NCI-H526 treated with DMSO at 0.1 percent for 48 hours (cell line): ENCODE measurements at regions not wholly inside any gene's neighbourhood (a gene's known extent, or its start where the extent isn't known, plus 50 kb on each side); places are given as distances from the start of the nearest gene placed in this dataset.
"Not testable (repeated sequence)": the region's sequence is repeated elsewhere in the genome, so short reads cannot be mapped to it uniquely, and the experiment has no call there.

Source experiments
- DNase-seq: peaks from one replicate; lab custom pipeline; 2025; lab: John Stamatoyannopoulos, UW

GRCh38 chr4:188737251-188738002 lies 598.2 kb downstream of the TRIML1 start:
- DNase-seq: no peak

DNA sequence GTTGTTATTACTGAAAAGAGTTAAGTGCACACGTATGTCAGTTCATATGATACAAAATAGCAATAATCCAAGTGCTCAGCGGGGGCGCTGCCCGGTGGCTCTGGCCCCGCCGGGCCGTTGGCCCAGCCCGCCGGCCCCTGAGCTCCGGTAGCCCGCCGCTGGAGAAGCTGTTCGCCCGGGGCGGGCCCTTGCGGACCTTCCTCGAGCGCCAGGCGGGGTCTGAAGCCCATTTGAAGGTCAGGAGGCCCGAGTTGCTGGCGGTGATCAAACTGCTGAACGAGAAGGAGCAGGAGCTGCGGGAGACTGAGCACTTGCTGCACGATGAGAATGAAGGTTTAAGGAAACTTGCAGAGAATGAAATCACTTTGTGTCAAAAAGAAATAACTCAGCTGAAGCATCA lies 599.0 kb downstream of the TRIML1 start:
- not testable (repeated sequence) for DNase-seq

DNA sequence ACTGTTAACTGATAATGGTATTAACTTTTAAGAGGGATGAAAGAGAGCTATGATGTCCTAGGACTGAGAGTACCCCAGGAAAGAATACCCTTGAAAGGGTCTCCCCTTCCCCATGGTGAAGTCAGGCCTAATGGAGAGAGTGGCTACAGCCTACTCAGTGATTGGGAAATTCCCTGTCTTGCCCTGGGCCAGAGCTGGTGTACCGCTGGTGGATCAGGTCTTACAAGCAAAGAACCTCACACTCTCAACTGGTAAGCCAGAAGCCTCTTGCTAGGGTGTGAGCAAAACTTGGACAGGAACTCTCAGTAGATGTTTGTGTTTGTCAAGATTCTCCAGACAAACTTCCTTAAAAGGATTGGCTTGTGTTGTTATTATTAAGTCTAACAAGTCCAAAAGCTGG lies 600.9 kb downstream of the TRIML1 start:
- not testable (repeated sequence) for DNase-seq

DNA sequence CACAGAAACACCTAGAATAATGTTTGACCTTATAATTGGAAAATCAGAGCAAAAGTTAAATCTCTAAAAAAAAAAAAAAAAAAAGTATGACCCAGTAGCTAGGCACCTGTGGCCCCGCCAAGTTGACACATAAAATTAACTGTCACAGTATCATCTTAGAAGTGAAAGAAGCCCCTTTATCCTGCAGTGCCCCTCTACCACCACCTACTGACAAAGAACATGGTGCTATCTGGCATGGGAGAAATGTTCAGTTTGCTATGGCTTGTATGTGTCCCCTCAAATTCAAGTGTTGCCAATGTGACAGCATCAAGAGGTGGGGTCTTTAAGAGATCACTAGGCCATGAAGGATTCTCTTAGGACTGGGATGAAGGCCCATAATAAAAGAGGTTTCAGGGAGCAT lies 601.5 kb downstream of the TRIML1 start:
- not testable (repeated sequence) for DNase-seq

DNA sequence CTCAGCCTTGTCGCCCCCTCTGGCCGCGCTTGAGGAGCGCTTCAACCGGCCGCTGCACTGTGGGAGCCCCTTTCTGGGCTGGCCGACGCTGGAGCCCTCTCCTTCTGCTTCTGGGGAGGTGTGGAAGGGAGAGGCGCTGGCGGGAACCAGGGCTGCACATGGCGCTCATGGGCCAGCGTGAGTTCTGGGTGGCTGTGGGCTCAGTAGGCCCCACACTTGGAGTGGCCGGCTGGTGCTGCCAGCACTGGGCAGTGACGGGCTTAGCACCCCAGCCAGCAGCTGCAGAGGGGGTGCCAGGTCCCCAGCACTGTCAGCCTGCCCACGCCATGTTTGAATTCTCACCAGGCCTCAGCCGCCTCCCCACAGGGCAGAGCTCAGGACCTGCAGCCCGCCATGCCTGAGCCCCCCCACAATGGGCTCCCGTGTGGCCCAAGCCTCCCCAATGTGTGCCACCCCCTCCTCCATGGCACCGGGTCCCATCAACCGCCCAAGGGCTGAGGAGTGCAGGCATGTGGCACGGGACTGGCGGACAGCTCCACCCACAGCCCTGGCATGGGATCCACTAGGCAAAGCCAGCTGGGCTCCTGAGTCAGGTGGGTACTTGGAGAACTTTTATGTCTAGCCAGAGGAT lies 615.2 kb downstream of the TRIML1 start:
- no peak for DNase-seq

GRCh38 chr4:188767496-188767895 lies 628.3 kb downstream of the TRIML1 start:
- no peak for DNase-seq

DNA sequence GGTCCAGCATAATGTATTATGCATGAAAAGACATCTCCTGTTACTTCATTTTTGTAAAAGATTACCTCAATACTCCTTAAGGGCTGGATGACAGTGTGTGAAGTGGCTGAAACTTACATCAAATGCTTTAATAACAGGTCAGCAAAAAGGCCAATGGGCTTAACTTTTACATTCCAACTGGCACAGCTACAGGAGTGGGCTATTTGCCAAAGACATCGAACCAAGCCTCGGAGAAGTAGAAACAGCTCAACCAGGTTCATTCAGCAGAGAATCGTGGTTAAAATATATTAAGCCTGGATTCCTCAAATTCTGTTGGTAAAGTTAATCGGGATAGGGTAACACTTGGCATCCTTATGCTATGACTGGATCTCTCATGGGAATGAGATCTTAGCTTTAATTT lies 639.7 kb downstream of the TRIML1 start:
- no peak for DNase-seq

GRCh38 chr4:188779581-188779980 lies 640.3 kb downstream of the TRIML1 start:
- no peak for DNase-seq

- no peak for DNase-seq
Observed at GRCh38 chr4:188780028-188780427, 640.8 kb downstream of the TRIML1 start.

DNA sequence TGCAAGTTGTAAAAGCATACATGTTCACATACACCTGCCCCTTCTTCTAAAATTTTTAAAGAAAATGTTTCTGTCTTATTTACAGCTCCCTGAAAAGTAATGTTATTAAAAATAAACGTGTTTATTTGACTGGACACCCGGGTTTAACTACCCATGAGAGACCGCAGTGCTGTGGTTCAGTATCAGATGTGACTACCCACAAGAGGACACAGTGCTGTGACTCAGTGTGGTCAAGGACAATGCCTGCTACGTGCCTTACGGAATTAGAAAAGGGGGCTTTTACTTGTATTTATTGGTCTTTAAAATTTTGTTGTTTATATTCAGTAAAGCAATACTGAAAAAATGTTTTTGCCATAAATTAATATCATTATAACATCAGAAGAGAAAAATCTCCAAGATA lies 641.4 kb downstream of the TRIML1 start:
- no peak for DNase-seq

DNA sequence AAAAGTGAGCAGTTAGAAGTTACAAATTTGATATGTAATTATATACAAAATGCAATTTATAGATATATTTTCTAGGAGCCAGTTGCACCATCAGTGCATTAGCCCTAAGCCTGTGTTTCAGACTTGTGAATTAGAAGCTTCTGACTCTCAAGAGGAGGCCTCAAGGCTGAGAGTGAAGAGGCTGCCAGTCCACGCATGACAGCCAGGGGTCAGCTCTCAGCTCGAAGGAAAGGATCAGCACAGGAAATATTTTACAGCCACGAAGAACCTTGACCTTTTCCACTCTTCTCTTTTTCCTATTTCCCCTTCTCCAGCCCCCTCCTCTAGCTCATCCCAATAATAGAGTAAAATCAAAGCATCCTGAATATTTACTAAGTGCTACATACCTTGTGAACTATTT lies 642.4 kb downstream of the TRIML1 start:
- DNase-seq: no peak

DNA sequence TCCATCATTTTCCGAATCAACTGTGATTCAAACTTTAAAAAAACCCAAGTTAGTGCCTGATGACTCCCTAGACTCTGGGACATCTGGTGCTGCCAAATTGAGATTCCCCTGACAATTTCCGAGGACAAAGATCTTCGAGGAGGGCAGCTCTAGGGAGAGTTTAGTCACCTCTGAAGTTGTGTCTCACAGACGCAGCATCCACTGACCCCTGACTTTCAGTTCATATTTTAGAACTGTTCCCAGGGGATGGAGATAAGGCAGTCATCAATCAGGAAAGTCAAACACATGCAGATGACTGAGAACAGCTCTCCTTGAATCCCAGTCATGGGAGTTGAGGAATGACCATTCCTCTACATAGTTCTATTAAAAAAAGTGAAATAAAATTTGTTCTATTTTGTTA lies 643.9 kb downstream of the TRIML1 start:
- DNase-seq: no peak

DNA sequence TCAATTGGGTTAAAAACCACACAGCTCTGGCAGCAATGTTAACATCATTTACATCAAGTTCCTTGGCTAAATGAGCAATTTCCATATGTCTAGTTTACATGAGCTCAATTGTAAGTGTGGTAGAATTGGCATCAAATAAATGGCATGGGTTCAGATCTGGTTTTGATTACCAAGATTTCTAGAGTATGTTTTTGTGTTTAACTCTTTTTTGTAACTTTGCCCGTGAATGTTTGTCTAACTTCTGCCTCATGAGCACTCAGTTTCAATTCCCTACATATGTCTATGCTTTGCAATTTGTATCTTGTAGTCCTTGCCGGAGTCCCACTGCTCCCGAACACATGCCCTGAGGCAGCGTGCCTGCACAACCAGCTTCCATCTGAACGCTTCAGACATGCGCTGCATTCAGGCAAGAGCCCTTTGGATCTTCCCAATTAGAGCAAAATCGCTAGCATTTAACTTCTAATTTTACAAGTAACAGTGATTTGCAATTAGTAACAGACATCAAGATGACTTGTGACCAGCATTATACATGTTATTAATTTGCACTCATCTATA lies 644.4 kb downstream of the TRIML1 start:
- DNase-seq: no peak

DNA sequence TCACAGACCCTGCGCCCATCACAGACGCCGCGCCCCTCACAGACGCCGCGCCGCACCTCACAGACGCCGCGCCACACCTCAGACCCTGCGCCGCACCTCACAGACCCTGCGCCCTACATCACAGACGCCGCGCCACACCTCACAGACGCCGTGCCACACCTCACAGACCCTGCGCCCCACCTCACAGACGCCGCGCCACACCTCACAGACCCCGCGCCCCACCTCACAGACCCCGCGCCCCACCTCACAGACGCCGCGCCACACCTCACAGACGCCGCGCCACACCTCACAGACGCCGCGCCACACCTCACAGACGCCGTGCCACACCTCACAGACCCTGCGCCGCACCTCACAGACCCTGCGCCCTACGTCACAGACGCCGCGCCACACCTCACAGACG lies 657.4 kb downstream of the TRIML1 start:
- DNase-seq: not testable (repeated sequence)

GRCh38 chr4:188797011-188797410 lies 657.8 kb downstream of the TRIML1 start:
- not testable (repeated sequence) for DNase-seq

GRCh38 chr4:188804861-188805260 lies 665.6 kb downstream of the TRIML1 start:
- DNase-seq: no peak

DNA sequence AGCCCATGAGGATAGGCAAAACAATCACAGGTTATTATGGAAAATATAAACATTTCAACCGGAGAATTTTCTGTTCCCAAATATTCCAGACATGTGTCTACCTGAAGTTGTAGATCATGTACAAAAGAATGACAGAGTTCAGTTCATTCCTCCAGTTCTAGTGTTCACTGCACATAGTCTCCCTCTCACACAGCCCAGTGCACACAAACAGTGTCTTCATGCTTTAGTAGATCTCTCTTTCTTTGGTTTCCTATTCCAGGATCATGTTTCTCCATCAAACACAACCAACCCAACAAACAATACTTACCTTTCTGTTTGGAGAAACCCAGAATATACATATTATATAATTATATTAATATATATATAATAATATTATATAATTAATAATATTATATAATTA lies 671.9 kb downstream of the TRIML1 start:
- no peak for DNase-seq

GRCh38 chr4:188812644-188813043 lies 673.4 kb downstream of the TRIML1 start:
- DNase-seq: no peak

DNA sequence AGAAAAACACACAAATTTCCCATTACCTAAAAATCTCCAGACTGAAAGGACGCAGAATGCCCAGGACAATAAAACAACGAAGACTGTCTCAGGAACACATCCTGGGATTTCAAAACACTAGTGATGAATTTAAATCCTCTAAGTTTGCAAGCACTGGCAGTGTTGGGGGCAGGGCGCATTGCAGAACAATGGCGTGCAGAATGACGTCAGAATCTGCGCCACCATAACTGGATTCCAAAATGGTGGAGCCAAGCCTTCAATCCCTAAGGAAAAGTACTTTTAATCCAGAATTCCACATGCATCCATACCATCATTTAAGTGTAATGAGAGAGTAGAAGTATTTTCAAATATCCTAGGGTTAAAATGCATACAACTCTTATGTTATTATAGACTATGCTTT lies 679.1 kb downstream of the TRIML1 start:
- no peak for DNase-seq

- DNase-seq: no peak
Observed at GRCh38 chr4:188819233-188819632, 680.0 kb downstream of the TRIML1 start.

GRCh38 chr4:188821500-188821899 lies 682.3 kb downstream of the TRIML1 start:
- DNase-seq: no peak

GRCh38 chr4:188822698-188823097 lies 683.5 kb downstream of the TRIML1 start:
- no peak for DNase-seq

GRCh38 chr4:188824553-188824952 lies 685.3 kb downstream of the TRIML1 start:
- DNase-seq: no peak

DNA sequence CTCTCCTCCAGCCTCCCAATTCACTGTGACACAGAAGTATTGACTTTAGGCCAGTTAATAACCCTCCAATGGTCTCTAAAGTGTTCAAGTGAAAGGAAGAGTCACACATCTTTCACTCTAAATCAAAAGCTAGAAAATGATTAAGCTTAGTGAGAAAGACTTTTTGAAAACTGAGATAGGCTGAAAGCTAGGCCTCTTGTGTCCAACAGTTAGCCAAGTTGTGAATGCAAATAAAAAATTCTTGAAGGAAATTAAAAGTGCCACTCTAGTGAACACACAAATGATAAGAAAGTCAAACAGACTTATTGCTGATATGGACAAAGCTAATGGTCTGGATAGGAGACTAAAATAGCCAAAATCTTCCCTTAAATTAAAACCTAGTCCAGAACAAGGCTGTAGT lies 687.2 kb downstream of the TRIML1 start:
- DNase-seq: no peak
